ENCODE measurements at regions not wholly inside any gene's neighbourhood (a gene's known extent, or its start where the extent isn't known, plus 50 kb on each side); places are given as distances from the start of the nearest gene placed in this dataset.

GRCh38 chr9:82668689-82669199 is 394.2 kb downstream of the RASEF start:
- TF ChIP-seq, protein P1, sequence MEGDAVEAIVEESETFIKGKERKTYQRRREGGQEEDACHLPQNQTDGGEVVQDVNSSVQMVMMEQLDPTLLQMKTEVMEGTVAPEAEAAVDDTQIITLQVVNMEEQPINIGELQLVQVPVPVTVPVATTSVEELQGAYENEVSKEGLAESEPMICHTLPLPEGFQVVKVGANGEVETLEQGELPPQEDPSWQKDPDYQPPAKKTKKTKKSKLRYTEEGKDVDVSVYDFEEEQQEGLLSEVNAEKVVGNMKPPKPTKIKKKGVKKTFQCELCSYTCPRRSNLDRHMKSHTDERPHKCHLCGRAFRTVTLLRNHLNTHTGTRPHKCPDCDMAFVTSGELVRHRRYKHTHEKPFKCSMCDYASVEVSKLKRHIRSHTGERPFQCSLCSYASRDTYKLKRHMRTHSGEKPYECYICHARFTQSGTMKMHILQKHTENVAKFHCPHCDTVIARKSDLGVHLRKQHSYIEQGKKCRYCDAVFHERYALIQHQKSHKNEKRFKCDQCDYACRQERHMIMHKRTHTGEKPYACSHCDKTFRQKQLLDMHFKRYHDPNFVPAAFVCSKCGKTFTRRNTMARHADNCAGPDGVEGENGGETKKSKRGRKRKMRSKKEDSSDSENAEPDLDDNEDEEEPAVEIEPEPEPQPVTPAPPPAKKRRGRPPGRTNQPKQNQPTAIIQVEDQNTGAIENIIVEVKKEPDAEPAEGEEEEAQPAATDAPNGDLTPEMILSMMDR (IDR thresholded peaks at IDR 0.05), result no peak
- no peak for TF ChIP-seq POLR2A (IDR thresholded peaks at IDR 0.05)

All from esophagus squamous epithelium (tissue), 4 donors.